GM19372 (cell line): ENCODE measurements at regions not wholly inside any gene's neighbourhood (a gene's known extent, or its start where the extent isn't known, plus 50 kb on each side); places are given as distances from the start of the nearest gene placed in this dataset.

ENCODE experiments used
- ATAC-seq: cut with Tn5 transposase; IDR thresholded peaks from one replicate; pipeline ENCODE4 v1.9.1; 2021; ENCODE audit warnings: mild to moderate bottlenecking, low read depth, moderate library complexity; ENCODE audit not compliant: unreplicated experiment

DNA sequence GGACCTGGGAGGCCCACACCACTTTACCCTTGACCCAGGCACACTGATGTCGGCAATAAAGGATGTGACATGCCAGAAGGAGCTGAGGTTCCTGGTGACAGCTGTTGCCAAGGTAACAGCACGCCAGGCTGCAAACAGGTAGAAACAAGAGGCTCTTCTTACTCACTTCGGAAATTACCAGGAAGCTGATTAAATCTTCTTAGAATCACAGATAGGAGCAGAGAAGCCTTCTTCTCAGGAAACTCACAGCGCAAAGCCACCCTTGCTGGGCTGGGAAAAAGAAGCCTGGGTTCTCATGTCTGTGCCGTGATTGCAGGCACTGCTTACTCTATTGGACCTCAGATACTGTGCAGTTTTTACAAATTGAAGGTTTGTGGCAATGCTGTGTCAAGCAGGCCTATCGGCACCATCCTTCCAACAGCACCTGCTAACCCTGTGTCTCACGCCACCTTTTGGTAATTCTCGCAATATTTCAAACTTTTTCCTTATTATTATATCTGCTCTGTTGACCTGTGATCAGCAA is 61.0 kb upstream of the TAF1B start:
- no peak for ATAC-seq

DNA sequence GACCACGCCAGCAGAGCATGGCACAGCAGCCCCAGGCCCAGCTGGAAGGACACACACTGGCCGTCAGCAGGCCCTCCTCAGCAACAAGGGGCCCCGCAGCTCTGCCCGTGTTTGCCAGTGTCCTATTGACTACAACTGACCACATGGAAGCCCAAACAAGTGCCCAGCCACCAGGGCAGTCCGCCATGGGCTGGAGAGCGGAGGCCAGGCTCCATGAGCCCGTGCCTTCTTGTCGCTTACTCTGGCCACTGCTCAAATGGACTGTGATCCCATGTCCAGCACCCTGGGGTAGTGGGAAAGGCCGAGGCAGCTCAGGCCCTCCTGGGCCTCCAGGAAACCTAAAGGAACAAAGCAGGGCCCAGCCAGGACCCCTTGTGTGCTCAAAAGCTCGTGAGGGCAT is 53.9 kb upstream of the TAF1B start:
- ATAC-seq = no peak

DNA sequence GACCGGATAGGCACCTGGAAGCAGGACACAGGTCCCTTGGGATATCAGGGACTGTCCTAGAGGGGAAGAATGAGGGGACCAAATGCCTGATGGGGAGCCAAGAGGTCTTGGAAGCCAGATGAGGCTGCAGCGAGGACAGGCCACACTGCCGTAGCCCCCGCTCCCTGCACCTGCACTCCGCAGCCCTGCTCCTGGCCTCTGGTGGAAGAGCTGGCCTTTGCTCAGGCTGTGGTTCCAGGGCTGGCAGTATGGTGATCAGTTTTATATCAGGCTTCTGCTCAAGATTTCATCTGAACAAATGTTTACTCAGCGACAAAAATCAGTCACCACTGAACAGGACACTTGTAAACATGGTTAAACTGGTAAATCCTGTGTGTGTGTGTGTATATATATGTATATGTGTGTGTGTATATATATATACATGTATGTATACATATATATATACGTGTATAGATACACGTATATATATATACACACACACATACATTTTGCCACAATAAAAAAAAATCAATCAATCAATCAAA is 52.5 kb upstream of the TAF1B start:
- no peak for ATAC-seq

DNA sequence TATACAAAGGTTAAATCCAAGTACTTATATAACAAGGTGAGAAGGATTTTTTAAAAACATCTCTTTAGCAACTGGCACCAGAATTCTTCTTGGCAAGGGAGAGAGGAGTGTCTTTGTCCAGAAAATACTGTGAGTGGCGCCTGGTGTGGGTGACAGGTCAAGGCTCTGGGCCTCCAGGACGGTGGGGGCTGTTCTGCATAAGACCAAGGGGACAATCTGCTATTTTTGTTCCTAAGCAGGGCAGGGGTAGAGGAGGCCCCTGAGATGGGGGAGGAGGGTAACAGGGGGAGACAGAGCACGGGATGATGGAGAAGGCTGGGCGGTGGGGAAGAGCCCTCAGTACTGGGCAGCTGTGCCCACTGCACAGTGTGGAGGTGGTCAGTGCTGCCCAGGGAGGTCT is 51.6 kb upstream of the TAF1B start:
- no peak for ATAC-seq

DNA sequence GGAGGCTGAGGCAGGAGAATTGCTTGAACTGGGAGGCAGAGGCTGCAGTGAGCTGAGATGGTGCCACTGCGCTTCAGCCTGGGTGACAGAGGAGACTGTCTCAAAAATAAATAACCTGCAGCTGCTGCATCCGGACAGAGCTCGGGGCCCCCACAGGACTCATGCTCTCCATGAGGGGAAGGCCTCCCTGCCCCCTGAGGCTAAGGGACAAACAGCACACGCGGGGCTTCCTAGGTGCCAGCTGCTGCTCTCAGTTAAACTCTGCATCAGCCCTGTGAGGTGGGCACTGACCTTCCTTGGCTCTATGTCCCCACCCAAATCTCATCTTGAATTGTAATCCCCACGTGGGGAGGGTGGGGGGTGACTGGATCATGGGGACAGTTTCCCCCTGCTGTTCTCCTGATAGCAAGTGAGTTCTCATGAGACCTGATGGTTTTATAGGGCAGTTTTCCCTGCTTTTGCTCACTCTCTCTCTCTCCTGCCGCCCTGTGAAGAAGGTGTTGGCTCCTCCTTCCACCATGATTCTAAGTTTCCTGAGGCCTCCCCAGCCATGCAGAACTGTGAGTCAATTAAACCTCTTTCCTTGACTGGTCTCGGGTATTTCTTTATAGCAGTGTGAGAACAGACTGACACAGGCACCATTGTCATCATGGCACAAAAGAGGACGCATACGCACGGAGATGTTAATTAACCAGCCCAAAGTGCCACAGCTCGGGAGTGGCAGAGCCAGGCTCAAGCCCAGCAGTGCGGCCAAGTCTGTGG is 49.9 kb upstream of the TAF1B start:
- no peak for ATAC-seq
